ENCODE measurements at regions not wholly inside any gene's neighbourhood (a gene's known extent, or its start where the extent isn't known, plus 50 kb on each side); places are given as distances from the start of the nearest gene placed in this dataset.

DNA sequence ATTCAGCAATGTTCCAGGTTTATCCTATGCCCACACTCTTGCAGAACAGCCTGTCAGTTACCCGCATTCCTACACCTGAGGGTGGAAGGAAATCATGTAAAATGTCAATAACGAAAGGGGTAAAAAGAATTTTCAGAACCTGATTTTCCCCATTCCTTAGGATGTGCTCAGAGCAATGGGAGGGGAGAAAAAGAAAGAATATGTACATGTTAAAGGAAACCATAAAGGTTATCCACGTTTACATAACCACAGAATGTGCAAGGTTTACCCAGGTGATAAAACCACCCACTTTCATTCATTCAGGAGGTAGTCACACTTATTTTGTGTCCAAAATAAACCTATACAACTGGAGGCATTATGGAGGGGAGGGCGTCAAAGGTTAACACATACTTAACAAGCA, 335.5 kb downstream of the ZNF674 start:
- TF ChIP-seq, protein P1, sequence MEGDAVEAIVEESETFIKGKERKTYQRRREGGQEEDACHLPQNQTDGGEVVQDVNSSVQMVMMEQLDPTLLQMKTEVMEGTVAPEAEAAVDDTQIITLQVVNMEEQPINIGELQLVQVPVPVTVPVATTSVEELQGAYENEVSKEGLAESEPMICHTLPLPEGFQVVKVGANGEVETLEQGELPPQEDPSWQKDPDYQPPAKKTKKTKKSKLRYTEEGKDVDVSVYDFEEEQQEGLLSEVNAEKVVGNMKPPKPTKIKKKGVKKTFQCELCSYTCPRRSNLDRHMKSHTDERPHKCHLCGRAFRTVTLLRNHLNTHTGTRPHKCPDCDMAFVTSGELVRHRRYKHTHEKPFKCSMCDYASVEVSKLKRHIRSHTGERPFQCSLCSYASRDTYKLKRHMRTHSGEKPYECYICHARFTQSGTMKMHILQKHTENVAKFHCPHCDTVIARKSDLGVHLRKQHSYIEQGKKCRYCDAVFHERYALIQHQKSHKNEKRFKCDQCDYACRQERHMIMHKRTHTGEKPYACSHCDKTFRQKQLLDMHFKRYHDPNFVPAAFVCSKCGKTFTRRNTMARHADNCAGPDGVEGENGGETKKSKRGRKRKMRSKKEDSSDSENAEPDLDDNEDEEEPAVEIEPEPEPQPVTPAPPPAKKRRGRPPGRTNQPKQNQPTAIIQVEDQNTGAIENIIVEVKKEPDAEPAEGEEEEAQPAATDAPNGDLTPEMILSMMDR (IDR thresholded peaks at IDR 0.05), result no peak
- no peak for TF ChIP-seq POLR2A (IDR thresholded peaks at IDR 0.05)

Data from thyroid gland (tissue), 4 donors.